GM21529 (cell line): ENCODE measurements at regions not wholly inside any gene's neighbourhood (a gene's known extent, or its start where the extent isn't known, plus 50 kb on each side); places are given as distances from the start of the nearest gene placed in this dataset.

Experiments used
- ATAC-seq: cut with Tn5 transposase; IDR thresholded peaks from one replicate; pipeline ENCODE4 v1.9.1; 2021; ENCODE audit not compliant: unreplicated experiment

DNA sequence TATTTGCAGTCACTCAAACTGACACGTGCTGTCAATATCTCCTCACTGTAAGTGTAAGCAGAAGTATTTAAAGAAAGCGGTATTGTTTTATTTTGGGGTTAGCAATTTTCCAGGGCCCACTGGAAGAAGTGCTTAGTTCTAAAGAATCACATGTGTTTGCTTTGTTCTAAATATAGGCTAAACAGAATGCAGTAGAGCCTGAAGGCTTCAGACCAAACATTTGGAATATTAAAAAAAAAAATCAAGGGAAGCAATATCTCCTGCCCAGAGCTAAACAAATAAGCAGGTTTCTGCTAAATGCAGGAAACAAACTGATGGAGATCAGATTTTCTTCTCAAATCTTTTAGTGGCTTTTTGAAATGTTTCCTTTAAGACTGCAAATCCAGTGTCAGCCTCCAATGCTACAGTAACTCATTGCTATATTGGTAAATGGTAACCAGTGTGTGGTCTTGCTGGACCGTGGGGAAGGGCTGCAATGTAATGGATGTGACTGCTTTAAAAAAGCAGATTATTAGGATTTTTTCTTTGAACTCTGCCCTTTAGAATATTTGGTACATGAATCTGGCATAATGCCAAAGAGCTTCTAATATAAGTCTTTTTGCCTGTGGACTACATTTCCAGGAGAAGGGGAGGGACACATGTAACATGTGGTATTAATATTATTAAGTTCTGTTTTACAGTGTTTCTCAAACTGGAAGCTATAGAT lies 317.1 kb upstream of the FERMT1 start:
- ATAC-seq = no peak

DNA sequence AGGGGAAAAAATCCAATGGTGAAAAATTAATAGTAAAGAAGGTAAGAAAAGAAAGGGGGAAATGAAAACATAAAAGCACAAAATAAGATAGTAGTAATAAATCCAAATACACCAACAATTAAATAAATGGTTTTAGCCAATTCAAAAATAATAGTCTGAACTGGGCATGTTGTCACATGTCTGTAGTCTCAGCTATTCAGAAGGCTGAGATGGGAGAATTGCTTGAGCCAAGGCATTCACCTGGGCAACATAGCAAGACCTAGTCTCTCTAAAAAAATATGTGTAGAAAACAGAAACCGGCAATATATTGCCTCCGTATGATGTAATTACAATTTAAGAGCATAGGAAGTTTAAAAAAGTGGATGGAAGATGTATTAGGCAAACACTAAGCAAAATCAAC lies 311.3 kb upstream of the FERMT1 start:
- no peak for ATAC-seq

DNA sequence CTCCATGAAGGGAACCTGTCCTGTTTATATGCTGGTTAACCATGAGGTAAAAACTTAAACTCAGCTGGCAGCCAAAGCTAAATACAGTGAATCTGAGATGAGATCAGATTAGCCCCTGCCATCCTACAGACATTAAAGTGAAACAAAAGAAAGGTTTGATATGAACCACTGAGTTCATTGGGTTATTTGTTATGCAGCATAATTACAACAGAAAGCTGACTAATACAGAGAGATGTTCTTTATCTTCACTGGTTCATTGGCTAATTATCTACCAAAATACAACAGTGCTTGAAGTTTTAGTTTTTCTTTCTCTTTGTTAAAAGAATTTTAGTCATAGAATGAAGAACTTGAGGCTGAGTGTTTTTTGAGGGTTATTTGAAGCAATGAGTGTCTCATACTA lies 307.6 kb upstream of the FERMT1 start:
- ATAC-seq = no peak

DNA sequence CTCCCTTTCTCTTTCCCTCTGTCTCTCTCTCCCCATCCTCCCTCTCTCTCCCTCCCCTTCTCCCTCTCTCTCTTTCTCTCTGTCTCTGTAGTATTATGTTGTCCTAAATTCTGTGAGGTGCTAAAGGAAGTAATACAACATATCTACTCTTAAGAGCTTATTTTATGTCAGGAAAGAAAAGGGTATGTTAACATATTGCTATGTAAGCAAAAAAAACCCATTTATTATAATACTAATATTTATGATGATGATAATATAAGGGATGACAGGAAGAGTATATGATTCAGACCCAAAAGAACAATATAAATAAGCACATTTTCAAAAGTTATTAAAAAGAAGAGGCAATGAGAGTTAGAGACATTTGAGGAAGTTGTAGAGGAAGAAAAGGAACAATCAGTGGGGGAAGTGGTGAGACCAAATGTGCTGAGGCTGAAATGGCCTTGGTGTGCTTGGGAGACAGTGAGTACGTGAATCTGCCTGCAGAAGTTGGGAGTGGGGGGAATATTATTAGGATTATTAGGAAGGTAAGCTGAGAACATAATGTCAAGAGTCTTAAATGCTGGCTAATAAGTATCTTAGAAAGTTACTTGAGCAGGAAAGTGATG lies 303.6 kb upstream of the FERMT1 start:
- ATAC-seq = no peak

DNA sequence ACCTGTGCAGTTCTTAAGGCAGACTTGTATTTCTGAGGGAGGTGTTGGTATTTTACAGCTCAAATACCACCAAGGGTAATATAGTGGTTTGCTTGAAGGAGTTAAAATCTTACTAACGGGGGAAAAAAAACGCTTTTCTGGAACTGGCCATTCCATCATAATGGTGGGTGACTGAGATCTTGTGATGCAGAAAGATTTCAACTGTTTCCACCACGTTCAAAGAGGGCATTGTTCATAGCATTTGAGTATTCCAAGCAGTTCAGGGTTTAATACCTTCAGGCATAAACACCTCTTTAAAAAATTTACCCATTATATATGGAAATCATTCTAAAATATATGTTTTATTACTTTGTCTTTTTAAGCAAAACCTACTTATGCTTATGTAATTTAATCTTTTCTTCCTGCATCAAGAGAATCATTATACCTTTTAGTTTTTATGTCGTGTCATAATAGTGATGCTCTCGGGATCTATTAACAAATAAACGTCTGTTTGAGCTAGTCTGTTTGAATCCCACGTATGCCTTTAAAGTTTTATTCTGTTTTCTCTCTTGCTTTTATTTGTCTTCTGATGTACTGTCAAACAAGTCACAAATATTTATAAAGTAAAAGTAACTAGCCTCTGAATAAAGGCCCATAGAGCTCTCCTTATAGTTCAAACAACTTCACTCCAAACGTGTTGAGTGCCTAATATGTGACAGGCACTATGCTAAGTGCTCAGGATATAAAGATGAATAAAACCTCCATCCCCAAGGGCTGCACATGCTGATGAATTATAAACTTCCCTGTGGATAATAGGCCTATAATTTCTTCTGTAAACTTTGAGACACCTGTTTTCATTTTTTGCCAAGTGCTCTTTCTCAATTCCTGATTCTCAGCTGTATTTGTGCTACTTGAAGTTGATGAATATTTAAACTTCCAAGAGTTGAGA lies 298.8 kb upstream of the FERMT1 start:
- no peak for ATAC-seq

DNA sequence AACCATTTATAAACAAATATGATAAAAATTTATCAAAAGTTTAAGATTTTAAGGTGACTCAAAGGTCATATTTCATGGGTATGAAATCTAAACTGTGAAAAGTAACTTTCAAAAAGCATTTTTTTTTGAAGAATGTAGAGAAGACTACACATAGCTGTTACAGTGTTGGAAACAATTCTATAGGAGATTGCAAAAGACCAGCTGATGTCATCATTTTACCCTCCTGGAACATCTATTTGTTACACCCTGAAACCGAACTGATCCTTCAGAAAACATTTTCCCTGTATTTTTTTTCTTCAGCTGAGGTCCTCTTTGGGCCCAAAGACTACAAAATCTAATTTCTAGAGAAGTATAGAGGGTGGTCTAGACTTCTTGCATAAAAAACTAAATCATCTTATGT lies 297.5 kb upstream of the FERMT1 start:
- ATAC-seq = no peak

DNA sequence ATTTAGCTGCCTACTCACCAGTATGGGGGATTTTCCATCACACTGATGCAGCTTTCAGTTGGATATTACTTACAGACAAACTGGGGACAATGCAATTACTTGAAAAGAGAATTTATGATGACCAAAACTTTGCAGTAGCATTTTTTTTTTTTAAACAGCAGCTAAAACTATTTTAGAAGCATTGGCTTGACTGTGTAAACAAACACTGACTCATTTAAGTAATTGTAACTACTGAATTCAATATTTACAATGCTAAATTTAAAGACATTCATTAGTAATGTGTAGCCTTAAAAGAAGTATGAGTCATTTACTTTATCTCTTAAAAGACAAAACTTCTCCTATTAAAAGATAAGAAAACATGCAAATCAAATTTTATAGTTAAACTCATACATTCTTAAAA lies 295.9 kb upstream of the FERMT1 start:
- no peak for ATAC-seq

DNA sequence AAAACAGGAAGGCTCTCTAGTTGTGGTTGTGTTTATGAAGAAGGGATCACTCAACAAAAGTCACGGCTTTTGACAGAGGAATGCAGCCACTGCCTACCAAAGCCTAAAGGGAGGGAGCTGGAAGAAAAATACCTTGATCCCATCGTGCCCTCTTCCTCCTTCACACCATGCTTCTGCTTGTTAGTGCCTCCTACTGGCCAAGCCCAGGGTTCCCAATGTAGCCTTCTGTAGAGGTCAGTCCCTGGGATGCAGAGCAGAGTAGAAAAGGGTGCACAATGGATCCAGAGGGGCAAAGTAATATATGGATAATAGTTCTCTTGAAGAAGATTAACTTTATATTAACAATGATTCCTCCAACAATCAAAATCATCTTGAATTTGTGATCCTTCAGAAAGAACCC lies 293.5 kb upstream of the FERMT1 start:
- ATAC-seq = no peak

DNA sequence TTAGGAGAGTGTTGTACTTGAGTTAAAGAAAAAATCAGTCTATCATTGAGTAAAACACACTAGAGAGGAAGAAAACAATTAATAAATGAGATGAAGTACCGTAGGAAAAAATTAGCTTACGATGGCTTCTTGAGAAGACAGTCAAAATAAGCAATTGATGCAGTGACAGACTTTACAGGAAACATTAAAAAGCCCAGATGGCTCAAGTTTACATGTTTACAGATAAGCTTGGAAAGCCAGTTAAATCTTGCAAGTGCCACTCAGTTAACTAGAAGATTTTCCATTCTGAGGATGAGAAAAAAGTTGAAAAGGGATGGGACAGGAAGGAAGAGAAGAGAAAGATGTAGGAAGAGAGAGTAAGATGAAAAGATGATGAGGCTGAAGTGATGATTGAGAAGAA lies 288.8 kb upstream of the FERMT1 start:
- no peak for ATAC-seq

DNA sequence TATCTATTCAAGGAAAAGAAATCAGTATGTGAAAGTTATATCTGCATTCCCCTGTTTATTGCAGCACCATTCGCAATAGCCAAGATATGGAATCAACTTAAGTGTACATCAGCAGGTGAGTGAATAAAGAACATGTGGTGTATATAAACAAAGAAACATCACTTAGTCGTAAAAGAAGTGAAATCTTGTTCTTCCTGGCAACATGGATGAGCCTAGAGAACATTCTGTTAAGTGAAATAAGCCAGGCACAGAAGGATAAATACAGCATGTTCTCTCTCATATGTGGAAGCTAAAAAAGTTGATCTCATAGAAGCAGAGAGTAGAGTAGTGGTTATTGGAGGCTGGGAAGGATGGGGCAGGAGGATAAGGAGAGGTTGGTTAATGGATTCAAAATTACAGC lies 287.9 kb upstream of the FERMT1 start:
- ATAC-seq = no peak

DNA sequence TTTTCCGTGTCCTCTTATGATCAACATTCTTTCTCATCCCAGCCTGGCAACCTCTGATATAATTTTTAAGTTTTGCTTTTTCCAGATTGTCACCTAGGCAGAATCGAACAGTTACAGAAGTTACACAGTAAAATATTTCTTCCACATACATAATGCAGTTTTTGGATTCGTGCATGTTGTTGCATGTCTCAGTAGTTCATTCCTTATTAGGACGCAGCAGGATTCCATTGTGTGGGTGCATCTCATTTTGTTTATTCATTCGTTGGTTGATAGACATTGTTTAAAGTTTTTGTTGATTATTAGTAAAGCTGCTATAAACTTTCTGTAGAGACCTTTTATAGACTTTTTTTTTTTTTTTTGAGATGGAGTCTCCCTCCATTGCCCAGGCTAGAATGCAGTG lies 284.3 kb upstream of the FERMT1 start:
- no peak for ATAC-seq

DNA sequence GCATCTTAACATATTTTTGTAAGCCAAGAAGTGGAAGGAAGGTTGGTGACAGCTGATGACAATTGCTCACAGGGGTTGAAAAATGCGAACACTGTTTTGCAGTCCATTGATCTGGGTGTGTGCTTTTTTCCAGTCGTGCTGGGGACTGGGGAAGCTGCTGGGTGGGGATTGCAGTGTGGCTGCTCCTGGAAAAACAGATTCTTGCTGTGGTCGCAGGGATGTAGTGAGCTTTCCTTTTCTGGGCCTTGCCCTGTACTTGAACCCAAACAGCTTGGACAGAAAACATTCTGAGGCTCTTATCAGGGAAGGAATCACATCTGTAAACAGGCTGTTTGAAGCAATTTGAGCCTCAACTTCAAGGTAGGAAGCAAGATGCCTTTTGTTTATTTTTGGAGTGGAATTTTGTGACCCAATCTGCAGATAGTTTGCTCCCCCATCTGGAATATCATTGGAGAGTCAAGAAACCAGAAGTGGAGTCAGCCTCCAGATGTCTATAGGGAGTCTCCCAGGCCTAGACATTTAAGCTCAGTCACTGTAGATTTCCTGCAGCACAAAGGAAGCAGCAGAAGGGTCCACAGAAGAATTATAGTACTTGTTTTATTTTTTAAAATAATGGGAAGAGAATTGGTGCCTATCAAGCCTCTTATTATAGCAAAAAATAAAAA lies 279.2 kb upstream of the FERMT1 start:
- no peak for ATAC-seq

DNA sequence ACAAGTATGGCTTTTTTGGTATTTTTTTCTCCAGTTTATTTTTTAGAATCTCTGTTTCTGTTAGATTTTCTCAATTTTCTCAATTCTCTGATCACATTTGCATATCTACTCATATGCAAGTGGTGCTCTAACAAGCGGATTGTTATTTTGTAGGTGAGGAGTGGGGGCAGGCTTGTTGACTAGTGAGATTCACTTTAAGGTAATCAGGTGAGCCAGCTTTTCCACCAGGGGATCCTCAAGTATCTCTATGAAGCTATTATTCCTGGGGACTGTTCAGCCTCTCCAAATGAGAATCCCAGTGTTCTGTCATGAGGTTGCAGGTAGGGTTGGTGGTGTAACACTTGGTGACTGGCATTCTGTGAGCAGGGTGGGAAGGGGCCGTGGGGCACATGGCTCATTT lies 274.3 kb upstream of the FERMT1 start:
- ATAC-seq = no peak

DNA sequence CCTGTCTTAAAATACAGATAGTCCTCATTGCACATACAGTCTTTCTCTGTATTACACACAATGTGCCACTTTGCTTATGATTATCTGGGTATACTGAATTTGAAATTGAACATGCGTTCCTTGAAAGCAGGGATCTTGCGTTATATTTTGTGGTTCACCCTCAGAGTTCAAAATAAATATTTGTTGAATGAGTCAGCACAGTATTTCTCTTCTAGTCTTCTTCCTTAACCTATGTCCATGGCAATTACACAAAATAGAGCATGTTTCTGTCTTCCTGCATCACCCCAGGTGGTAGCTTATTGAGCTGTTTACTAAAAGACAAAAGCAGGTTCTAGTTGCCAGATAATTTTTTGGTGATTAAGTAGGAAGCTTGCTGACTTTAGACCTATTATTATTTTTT lies 272.9 kb upstream of the FERMT1 start:
- ATAC-seq = no peak

DNA sequence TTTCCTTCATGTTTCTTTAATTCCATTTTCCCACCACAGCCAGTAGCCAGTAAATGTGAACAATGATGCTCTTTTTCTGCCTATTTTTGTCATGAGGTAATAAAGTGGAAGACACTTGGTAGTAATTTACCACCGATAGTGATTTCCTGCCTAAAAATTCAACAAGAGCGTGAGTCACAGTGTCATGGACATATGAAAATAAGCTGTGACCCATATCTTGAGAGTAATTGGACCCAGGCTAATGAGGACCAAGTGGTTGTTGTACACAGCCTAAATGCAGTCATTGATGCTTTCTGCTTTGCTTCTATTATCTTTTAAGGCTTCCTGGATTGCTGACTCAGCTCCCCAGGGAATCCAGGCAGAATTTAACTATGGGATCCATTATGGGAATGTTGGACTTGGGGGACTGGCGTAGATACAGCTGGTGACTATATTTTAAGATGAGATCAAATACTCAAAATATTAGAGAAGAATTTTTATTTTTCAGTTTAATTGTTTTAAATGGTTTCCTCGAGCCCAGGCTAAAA lies 265.9 kb upstream of the FERMT1 start:
- ATAC-seq = no peak

DNA sequence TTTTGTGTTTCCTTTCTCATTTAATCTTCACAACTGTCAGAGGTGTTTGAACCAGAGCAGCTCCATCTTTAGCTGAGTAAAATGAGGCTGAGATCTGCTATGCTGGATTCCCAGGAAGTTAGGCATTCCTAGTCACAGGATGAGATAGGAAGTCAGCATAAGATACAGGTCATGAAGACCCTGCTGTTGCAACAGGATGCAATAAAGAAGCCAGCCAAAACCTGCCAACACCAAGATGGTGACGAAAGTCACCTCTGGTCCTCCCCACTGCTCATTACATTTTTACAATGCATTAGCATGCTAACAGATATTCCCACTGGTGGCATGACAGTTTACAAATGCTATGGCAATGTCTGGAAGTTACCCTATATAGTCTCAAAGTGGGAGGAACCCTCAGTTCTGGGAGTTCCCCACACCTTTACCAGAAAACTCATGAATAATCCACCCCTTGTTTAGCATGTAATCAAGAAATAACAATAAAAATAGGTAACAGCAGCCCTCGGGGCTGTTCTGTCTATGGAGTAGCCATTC lies 262.2 kb upstream of the FERMT1 start:
- ATAC-seq = no peak

DNA sequence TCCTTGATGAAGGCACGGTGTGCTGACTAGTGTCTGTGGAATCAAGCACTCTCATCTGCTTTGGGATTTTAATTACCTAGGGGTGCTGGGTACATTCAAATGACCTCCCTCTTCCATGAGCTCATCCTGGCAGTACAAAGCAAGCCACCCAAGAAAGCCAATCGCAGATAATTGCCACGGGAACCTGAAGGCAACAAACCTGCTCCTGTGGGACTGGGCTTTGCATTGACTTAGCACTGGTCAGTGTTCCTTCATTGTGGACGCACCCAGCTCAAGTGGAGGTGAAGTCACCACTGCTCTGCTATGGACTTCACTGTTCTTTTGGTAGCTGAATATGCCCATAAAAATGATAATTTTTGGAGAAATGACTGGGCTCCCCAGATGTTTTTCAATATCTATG lies 261.6 kb upstream of the FERMT1 start:
- no peak for ATAC-seq

DNA sequence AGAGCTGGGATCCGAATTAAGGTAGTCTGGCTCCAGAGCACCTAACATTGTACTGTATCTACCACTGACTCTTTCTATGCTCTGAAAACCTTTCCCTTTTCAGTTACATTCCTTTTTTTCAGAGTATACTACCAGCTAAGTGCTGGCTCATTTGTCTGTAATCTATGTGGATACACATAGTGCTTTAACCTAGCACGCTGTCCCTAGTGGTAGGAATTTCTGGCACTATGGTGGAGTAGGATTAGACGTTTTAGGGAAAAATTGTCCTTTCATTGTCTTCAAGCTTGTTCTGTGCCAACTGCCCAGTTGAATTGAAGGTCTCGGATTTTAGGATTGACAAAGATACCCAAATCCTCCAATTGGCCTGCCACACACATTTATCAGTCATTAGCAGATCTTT lies 259.1 kb upstream of the FERMT1 start:
- no peak for ATAC-seq

DNA sequence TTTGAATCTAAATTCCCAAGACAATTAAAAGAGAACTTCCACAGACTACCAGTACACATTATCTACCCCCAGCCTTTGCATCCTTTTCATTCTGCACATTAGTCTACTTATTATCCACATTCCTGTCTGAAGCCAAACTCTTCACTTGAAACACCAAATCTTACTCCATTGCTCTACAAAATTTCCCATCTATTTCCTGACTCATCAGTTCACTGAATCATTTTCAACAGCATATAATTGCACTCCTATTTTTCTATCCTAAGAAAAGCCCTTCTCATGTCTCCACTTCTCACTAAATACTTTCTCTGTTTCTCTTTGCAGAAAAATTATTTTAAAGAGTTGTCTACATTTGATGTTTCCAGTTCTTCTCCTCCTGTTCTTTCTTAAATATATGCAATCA lies 239.4 kb upstream of the FERMT1 start:
- no peak for ATAC-seq

DNA sequence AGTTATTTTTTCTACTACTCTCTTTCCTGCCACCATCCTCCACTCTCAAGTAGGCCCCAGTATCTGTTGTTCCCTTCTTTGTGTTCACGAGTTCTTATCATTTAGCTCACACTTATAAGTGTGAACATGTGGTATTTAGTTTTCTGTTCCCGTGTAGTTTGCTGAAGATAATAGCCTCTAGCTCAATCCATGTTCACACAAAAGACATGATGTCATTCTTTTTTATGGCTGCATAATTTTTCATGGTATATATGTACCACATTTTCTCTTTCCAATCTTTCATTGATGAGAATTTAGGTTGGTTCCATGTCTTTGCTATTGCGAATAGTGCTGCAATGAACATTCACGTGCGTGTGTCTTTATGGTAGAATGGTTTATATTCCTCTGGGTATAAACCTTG lies 237.9 kb upstream of the FERMT1 start:
- ATAC-seq = no peak
